ENCODE measurements at regions not wholly inside any gene's neighbourhood (a gene's known extent, or its start where the extent isn't known, plus 50 kb on each side); places are given as distances from the start of the nearest gene placed in this dataset.
"Not testable (repeated sequence)": the region's sequence is repeated elsewhere in the genome, so short reads cannot be mapped to it uniquely, and the experiment has no call there.

DNA sequence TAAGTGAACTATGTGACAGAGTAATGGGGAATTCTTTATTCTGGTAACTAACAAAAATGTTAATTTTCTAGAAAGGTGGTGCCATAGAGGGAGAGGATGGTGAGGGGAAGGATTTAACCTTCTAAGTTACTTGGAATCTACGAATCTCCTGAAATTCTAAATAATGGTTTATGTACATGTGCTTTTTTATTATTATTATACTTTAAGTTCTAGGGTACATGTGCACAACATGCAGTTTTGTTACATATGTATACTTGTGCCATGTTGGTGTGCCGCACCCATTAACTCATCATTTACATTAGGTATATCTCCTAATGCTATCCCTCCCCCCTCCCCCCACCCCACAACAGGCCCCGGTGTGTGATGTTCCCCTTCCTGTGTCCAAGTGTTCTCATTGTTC is 227.1 kb upstream of the MME start:
- H3K36me3 ChIP-seq (ENCODE audit: insufficient read depth, low read length); H3K4me1 ChIP-seq (ENCODE audit: control insufficient read depth, insufficient read depth, low read length); H3K4me2 ChIP-seq (ENCODE audit: low read length); H3K9ac ChIP-seq (ENCODE audit: low read depth, low read length); H3K27me3 ChIP-seq (ENCODE audit: control insufficient read depth, insufficient read depth, low read length); H3K4me3 ChIP-seq (ENCODE audit: low read length); H3K9me3 ChIP-seq (replicated peaks; ENCODE audit: low read length): not testable (repeated sequence)

- Histone ChIP-seq H3K36me3 (ENCODE audit: insufficient read depth, low read length) (no peaks in the 10 kb centered on the region), H3K9ac (ENCODE audit: low read depth, low read length) (no peak overlapping the region), H3K4me1 (ENCODE audit: control insufficient read depth, insufficient read depth, low read length) (no peaks in the 10 kb centered on the region), H3K4me3 (ENCODE audit: low read length) (no peak overlapping the region), H3K27me3 (ENCODE audit: control insufficient read depth, insufficient read depth, low read length) (no peaks in the 10 kb centered on the region), H3K4me2 (ENCODE audit: low read length) (no peak overlapping the region), H3K9me3 (replicated peaks; ENCODE audit: low read length) (no peaks in the 10 kb centered on the region)
Observed at GRCh38 chr3:154852515-154852914, 227.6 kb upstream of the MME start.

GRCh38 chr3:154851644-154852043 is 228.5 kb upstream of the MME start:
- Histone ChIP-seq H3K9me3 (replicated peaks; ENCODE audit: low read length) (no peaks in the 10 kb centered on the region), H3K9ac (ENCODE audit: low read depth, low read length) (no peak overlapping the region), H3K4me1 (ENCODE audit: control insufficient read depth, insufficient read depth, low read length) (no peaks in the 10 kb centered on the region), H3K27me3 (ENCODE audit: control insufficient read depth, insufficient read depth, low read length) (no peaks in the 10 kb centered on the region), H3K4me2 (ENCODE audit: low read length) (no peak overlapping the region), H3K36me3 (ENCODE audit: insufficient read depth, low read length) (no peaks in the 10 kb centered on the region), H3K4me3 (ENCODE audit: low read length) (no peak overlapping the region)

GRCh38 chr3:154850921-154851320 is 229.2 kb upstream of the MME start:
- H3K36me3 ChIP-seq (ENCODE audit: insufficient read depth, low read length), result no peaks in the 10 kb centered on the region
- H3K9ac ChIP-seq (ENCODE audit: low read depth, low read length), result no peak overlapping the region
- H3K27me3 ChIP-seq (ENCODE audit: control insufficient read depth, insufficient read depth, low read length), result no peaks in the 10 kb centered on the region
- H3K9me3 ChIP-seq (replicated peaks; ENCODE audit: low read length), result no peaks in the 10 kb centered on the region
- H3K4me2 ChIP-seq (ENCODE audit: low read length), result no peak overlapping the region
- no peaks in the 10 kb centered on the region for H3K4me1 ChIP-seq (ENCODE audit: control insufficient read depth, insufficient read depth, low read length)
- H3K4me3 ChIP-seq (ENCODE audit: low read length), result no peak overlapping the region

DNA sequence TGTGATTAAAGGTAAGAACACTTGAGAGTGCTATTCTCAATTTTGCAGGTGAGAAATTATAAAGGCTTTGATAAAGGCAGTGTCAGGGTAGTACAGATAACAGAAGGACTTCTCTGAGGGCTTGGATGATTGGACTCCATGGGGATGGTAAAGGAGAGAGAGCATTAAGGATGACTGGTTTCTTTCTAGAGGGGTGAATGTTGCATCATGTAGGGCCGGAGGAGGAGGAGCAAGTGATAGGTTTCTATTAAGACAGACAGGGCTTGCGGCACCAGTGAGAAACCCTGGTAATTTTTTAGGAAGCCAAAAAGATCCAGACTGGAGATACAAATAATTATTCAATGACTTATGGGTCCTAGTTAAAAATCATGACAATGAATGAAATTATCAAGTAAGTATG is 230.7 kb upstream of the MME start:
- Histone ChIP-seq H3K27me3 (ENCODE audit: control insufficient read depth, insufficient read depth, low read length) (no peaks in the 10 kb centered on the region), H3K9ac (ENCODE audit: low read depth, low read length) (no peak overlapping the region), H3K36me3 (ENCODE audit: insufficient read depth, low read length) (no peaks in the 10 kb centered on the region), H3K4me3 (ENCODE audit: low read length) (no peak overlapping the region), H3K9me3 (replicated peaks; ENCODE audit: low read length) (no peaks in the 10 kb centered on the region), H3K4me1 (ENCODE audit: control insufficient read depth, insufficient read depth, low read length) (no peaks in the 10 kb centered on the region), H3K4me2 (ENCODE audit: low read length) (no peak overlapping the region)

GRCh38 chr3:154844863-154845262 is 235.3 kb upstream of the MME start:
- H3K9me3 ChIP-seq (replicated peaks; ENCODE audit: low read length), result no peaks in the 10 kb centered on the region
- no peaks in the 10 kb centered on the region for H3K36me3 ChIP-seq (ENCODE audit: insufficient read depth, low read length)
- H3K4me2 ChIP-seq (ENCODE audit: low read length), result no peak overlapping the region
- H3K9ac ChIP-seq (ENCODE audit: low read depth, low read length), result no peak overlapping the region
- H3K4me1 ChIP-seq (ENCODE audit: control insufficient read depth, insufficient read depth, low read length), result no peaks in the 10 kb centered on the region
- H3K4me3 ChIP-seq (ENCODE audit: low read length), result no peak overlapping the region
- no peaks in the 10 kb centered on the region for H3K27me3 ChIP-seq (ENCODE audit: control insufficient read depth, insufficient read depth, low read length)

DNA sequence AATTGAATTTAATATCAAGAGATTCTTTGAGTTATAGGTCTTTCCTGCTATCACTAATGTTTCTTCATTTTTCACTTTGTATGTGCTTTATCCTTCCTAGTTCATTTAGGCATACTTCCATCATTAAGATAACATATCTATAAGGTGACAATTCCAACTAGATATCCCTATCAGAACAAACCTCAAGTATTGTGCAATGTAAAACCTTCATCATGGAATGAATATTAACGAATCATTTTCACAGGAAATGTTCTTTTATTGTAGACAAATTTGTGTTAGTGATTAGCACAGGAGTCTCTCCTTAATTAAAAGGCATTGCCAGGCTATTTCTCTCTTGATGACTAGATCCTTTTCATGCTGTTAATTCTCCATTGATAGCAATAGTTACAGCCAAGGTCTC is 236.5 kb upstream of the MME start:
- Histone ChIP-seq H3K36me3 (ENCODE audit: insufficient read depth, low read length) (no peaks in the 10 kb centered on the region), H3K9me3 (replicated peaks; ENCODE audit: low read length) (no peaks in the 10 kb centered on the region), H3K27me3 (ENCODE audit: control insufficient read depth, insufficient read depth, low read length) (no peaks in the 10 kb centered on the region), H3K4me1 (ENCODE audit: control insufficient read depth, insufficient read depth, low read length) (no peaks in the 10 kb centered on the region), H3K4me3 (ENCODE audit: low read length) (no peak overlapping the region), H3K9ac (ENCODE audit: low read depth, low read length) (no peak overlapping the region), H3K4me2 (ENCODE audit: low read length) (no peak overlapping the region)

DNA sequence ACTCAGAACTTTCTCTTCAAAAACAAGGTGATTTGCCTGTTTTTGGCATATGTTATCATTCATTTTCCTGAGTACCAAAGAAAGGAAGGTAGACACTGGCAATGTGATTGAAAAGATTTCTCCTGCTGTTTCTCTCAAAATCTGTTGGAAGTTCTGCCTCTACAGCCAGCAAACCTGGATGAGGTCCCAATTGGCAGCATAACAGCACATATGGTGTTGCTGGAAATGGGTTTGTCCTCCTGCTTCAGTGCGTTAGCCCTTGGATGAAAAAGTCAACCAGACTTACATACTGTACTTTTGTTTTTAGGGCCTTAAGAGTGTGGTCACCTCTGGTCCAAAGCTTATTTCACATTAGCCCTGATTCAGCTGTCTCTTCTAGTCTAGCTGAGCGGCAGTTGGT is 237.6 kb upstream of the MME start:
- Histone ChIP-seq H3K9me3 (replicated peaks; ENCODE audit: low read length) (no peaks in the 10 kb centered on the region), H3K4me2 (ENCODE audit: low read length) (no peak overlapping the region), H3K36me3 (ENCODE audit: insufficient read depth, low read length) (no peaks in the 10 kb centered on the region), H3K4me3 (ENCODE audit: low read length) (no peak overlapping the region), H3K9ac (ENCODE audit: low read depth, low read length) (no peak overlapping the region), H3K27me3 (ENCODE audit: control insufficient read depth, insufficient read depth, low read length) (no peaks in the 10 kb centered on the region), H3K4me1 (ENCODE audit: control insufficient read depth, insufficient read depth, low read length) (no peaks in the 10 kb centered on the region)

GRCh38 chr3:154835639-154836038 is 244.5 kb upstream of the MME start:
- Histone ChIP-seq H3K9me3 (replicated peaks; ENCODE audit: low read length) (no peaks in the 10 kb centered on the region), H3K27me3 (ENCODE audit: control insufficient read depth, insufficient read depth, low read length) (no peaks in the 10 kb centered on the region), H3K4me1 (ENCODE audit: control insufficient read depth, insufficient read depth, low read length) (no peaks in the 10 kb centered on the region), H3K36me3 (ENCODE audit: insufficient read depth, low read length) (no peaks in the 10 kb centered on the region), H3K9ac (ENCODE audit: low read depth, low read length) (no peak overlapping the region), H3K4me3 (ENCODE audit: low read length) (no peak overlapping the region), H3K4me2 (ENCODE audit: low read length) (no peak overlapping the region)

DNA sequence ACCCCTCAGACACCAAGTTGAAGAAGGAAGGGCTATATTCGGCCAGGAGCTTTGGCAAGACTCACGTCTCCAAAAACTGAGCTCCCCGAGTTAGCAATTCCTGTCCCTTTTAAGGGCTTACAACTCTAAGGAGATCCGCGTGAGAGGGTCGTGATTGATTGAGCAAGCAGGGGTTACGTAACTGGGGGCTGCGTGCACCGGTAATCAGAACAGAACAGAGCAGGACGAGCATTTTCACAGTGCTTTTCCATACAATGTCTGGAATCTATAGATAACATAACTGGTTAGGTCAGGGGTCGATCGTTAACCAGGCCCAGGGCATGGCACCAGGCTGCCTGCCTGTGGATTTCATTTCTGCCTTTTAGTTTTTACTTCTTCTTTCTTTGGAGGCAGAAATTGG is 245.3 kb upstream of the MME start:
- not testable (repeated sequence) for H3K4me1 ChIP-seq (ENCODE audit: control insufficient read depth, insufficient read depth, low read length); H3K27me3 ChIP-seq (ENCODE audit: control insufficient read depth, insufficient read depth, low read length); H3K4me2 ChIP-seq (ENCODE audit: low read length); H3K9ac ChIP-seq (ENCODE audit: low read depth, low read length); H3K9me3 ChIP-seq (replicated peaks; ENCODE audit: low read length); H3K36me3 ChIP-seq (ENCODE audit: insufficient read depth, low read length); H3K4me3 ChIP-seq (ENCODE audit: low read length)

DNA sequence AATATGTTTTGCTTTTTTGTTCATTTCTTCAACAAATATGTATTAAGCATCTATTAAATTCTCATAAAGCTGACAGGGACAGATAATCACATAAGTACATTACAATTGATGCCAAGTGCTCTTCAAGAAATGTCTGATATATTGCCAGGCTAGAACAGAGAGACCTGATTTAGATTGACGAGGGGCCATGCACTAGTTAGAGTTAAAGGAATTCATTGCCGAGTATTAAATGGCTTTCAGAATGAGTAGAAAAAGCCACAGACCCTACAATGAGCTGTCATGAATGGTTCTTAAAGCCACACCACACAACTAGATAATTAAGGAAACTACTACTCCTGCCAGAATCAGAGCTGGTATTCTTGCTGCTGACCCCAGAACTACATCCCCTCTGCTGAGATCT is 250.2 kb upstream of the MME start:
- Histone ChIP-seq H3K4me1 (ENCODE audit: control insufficient read depth, insufficient read depth, low read length) (no peaks in the 10 kb centered on the region), H3K27me3 (ENCODE audit: control insufficient read depth, insufficient read depth, low read length) (no peaks in the 10 kb centered on the region), H3K9ac (ENCODE audit: low read depth, low read length) (no peak overlapping the region), H3K4me2 (ENCODE audit: low read length) (no peak overlapping the region), H3K36me3 (ENCODE audit: insufficient read depth, low read length) (no peaks in the 10 kb centered on the region), H3K4me3 (ENCODE audit: low read length) (no peak overlapping the region), H3K9me3 (replicated peaks; ENCODE audit: low read length) (no peaks in the 10 kb centered on the region)

DNA sequence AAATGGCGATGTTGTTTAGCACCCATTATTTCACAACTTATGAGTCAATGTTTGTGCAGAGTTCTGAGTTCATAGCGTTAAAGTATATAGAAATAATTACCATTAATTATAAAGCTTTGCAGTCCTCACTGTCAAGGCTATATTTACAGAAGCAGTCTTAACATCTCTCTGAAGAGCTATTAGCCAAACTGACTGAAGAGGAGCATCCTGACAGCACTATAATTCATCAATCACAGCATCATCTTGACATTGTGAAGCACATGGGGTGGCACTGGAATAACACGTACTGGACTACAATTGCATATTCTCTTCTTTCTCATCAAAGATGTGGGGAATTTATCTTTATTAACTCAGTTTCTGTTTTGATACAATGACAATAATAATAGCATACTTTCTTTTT is 260.6 kb upstream of the MME start:
- H3K4me1 ChIP-seq (ENCODE audit: control insufficient read depth, insufficient read depth, low read length), result no peaks in the 10 kb centered on the region
- no peak overlapping the region for H3K4me3 ChIP-seq (ENCODE audit: low read length)
- no peak overlapping the region for H3K9ac ChIP-seq (ENCODE audit: low read depth, low read length)
- H3K36me3 ChIP-seq (ENCODE audit: insufficient read depth, low read length), result no peaks in the 10 kb centered on the region
- H3K9me3 ChIP-seq (replicated peaks; ENCODE audit: low read length), result no peaks in the 10 kb centered on the region
- H3K27me3 ChIP-seq (ENCODE audit: control insufficient read depth, insufficient read depth, low read length), result no peaks in the 10 kb centered on the region
- H3K4me2 ChIP-seq (ENCODE audit: low read length), result no peak overlapping the region
